Osteoblast (primary cell): ENCODE measurements at regions not wholly inside any gene's neighbourhood (a gene's known extent, or its start where the extent isn't known, plus 50 kb on each side); places are given as distances from the start of the nearest gene placed in this dataset.
"Not testable (repeated sequence)": the region's sequence is repeated elsewhere in the genome, so short reads cannot be mapped to it uniquely, and the experiment has no call there.

ENCODE experiments used
- DNase-seq: peaks from one replicate; pipeline ENCODE4 v3.0.0; 2011; ENCODE audit warnings: low spot score, mixed read lengths; ENCODE audit not compliant: insufficient read length; ENCODE audit errors: missing footprints
- H2AFZ ChIP-seq: 2 replicates; pipeline ENCODE4 v1.6.0; 2011; ENCODE audit warnings: mild to moderate bottlenecking, low read length
- H3K27ac ChIP-seq: 2 replicates; pipeline ENCODE4 v1.5.1; 2011; ENCODE audit warnings: mild to moderate bottlenecking, low read depth, low read length, moderate library complexity
- H3K27me3 ChIP-seq: 2 replicates; pipeline ENCODE4 v1.6.0; 2012; ENCODE audit warnings: mild to moderate bottlenecking, control low read depth, inconsistent platforms, low read length, moderate library complexity; ENCODE audit not compliant: insufficient read depth
- H3K36me3 ChIP-seq: 2 replicates; pipeline ENCODE4 v1.5.1; 2011; ENCODE audit warnings: mild to moderate bottlenecking, low read length, control low read depth, moderate library complexity; ENCODE audit not compliant: insufficient read depth
- H3K4me1 ChIP-seq: 2 replicates; pipeline ENCODE4 v1.5.1; 2011; ENCODE audit warnings: mild to moderate bottlenecking, low read length, control low read depth, moderate library complexity; ENCODE audit not compliant: insufficient read depth
- H3K4me2 ChIP-seq: 2 replicates; pipeline ENCODE4 v1.6.0; 2011; ENCODE audit warnings: mild to moderate bottlenecking, low read length; ENCODE audit not compliant: insufficient read depth
- H3K4me3 ChIP-seq: fragments of 200-600 bp; sonication (generic); 3 replicates; pipeline ENCODE4 v1.5.1; 2012; ENCODE audit warnings: mild to moderate bottlenecking, low read length, inconsistent platforms; ENCODE audit not compliant: insufficient read depth
- H3K79me2 ChIP-seq: 2 replicates; pipeline ENCODE4 v1.6.0; 2012; ENCODE audit warnings: mild to moderate bottlenecking, low read length, control low read depth, inconsistent platforms; ENCODE audit not compliant: insufficient read depth
- H3K9me3 ChIP-seq: 2 replicates; pipeline ENCODE4 v1.5.1; 2011; ENCODE audit warnings: low read depth, low read length, control low read depth
- H4K20me1 ChIP-seq: 2 replicates; pipeline ENCODE4 v1.6.0; 2012; ENCODE audit warnings: mild to moderate bottlenecking, low read length, control low read depth; ENCODE audit not compliant: insufficient read depth
- TF ChIP-seq, protein P1 (sequence below): IDR thresholded peaks from 2 replicates; pipeline ENCODE4 v1.5.1; 2011; ENCODE audit warnings: mild to moderate bottlenecking, low read depth, low read length, moderate library complexity; ENCODE audit errors: extremely low read depth

DNA sequence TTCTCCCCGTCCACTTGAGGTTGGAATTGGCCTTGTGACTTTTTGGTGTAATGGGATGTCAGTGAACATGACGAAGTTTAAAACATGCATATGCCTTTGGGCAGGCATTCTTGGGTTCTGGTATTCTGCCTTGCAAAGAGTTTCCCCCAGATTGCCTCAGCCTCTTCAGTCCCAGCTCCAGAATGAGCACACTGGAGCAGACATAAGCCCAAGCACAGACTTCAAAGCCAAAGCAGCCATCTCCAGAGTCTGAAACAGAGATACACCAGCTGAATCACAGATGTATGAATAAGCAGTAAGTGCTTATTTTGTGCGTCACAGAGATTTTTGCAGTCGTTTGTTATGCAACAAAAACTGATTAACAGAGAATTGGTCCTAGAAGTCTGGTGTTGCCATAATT, 546.0 kb downstream of the FRK start:
- no peak for DNase-seq
- no peak overlapping the region for H3K27ac ChIP-seq
- no peaks in the 10 kb centered on the region for H4K20me1 ChIP-seq
- H3K4me1 ChIP-seq, result no peaks in the 10 kb centered on the region
- no peaks in the 10 kb centered on the region for H3K79me2 ChIP-seq
- H3K9me3 ChIP-seq, result no peaks in the 10 kb centered on the region
- H3K27me3 ChIP-seq, result no peaks in the 10 kb centered on the region
- H3K4me3 ChIP-seq, result no peak overlapping the region
- no peaks in the 10 kb centered on the region for H3K36me3 ChIP-seq
- H3K4me2 ChIP-seq, result no peak overlapping the region
- no peak overlapping the region for H2AFZ ChIP-seq
- TF ChIP-seq, protein P1, sequence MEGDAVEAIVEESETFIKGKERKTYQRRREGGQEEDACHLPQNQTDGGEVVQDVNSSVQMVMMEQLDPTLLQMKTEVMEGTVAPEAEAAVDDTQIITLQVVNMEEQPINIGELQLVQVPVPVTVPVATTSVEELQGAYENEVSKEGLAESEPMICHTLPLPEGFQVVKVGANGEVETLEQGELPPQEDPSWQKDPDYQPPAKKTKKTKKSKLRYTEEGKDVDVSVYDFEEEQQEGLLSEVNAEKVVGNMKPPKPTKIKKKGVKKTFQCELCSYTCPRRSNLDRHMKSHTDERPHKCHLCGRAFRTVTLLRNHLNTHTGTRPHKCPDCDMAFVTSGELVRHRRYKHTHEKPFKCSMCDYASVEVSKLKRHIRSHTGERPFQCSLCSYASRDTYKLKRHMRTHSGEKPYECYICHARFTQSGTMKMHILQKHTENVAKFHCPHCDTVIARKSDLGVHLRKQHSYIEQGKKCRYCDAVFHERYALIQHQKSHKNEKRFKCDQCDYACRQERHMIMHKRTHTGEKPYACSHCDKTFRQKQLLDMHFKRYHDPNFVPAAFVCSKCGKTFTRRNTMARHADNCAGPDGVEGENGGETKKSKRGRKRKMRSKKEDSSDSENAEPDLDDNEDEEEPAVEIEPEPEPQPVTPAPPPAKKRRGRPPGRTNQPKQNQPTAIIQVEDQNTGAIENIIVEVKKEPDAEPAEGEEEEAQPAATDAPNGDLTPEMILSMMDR, result no peak

DNA sequence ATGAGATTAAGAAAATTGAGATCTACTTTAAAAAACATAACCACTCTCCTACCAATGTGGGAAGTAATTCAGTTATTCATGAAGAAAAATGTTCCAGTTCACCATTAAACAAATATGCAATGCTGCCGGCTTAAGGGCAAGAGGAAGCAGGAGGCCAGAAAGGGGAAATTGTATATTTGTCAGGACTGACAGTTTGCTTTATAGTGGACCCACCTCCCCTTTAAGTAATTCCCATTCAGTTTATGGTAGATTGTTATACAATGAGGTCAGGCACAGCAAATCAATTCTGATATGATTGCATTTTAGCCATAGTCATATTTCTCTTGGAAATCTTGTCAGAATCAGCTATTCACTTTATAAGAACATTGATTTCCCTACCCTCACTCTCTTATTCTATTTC, 547.8 kb downstream of the FRK start:
- no peaks in the 10 kb centered on the region for H3K4me1 ChIP-seq
- no peaks in the 10 kb centered on the region for H3K27me3 ChIP-seq
- no peak overlapping the region for H3K4me3 ChIP-seq
- H4K20me1 ChIP-seq, result no peaks in the 10 kb centered on the region
- no peak overlapping the region for H3K27ac ChIP-seq
- H3K4me2 ChIP-seq, result no peak overlapping the region
- no peak overlapping the region for H2AFZ ChIP-seq
- no peaks in the 10 kb centered on the region for H3K79me2 ChIP-seq
- H3K36me3 ChIP-seq, result no peaks in the 10 kb centered on the region
- H3K9me3 ChIP-seq, result no peaks in the 10 kb centered on the region
- no peak for DNase-seq
- TF ChIP-seq, protein P1, result no peak

DNA sequence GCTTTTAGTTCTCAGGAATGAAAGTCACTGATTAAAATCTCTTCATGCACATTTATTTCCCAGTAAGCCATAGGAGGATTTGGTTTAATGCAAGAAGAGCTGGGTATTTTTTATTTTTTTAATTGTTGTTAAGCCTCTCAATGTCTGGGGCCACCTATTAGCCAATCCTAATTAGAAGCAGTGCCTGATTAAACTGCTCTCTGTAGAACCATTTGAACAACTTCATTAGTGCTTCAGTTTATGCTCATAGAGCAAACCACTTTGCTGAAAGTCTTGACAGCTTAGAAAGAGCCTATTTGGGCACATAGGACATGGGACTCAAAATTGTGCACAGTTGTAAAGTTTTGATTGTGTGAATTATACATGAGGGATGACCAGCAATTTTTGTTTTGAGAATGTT, 548.9 kb downstream of the FRK start:
- no peaks in the 10 kb centered on the region for H3K9me3 ChIP-seq
- H3K4me3 ChIP-seq, result no peak overlapping the region
- no peak for DNase-seq
- H3K27me3 ChIP-seq, result no peaks in the 10 kb centered on the region
- no peaks in the 10 kb centered on the region for H3K4me1 ChIP-seq
- TF ChIP-seq, protein P1, result no peak
- H3K79me2 ChIP-seq, result no peaks in the 10 kb centered on the region
- H4K20me1 ChIP-seq, result no peaks in the 10 kb centered on the region
- H3K4me2 ChIP-seq, result no peak overlapping the region
- H2AFZ ChIP-seq, result no peak overlapping the region
- H3K27ac ChIP-seq, result no peak overlapping the region
- no peaks in the 10 kb centered on the region for H3K36me3 ChIP-seq

DNA sequence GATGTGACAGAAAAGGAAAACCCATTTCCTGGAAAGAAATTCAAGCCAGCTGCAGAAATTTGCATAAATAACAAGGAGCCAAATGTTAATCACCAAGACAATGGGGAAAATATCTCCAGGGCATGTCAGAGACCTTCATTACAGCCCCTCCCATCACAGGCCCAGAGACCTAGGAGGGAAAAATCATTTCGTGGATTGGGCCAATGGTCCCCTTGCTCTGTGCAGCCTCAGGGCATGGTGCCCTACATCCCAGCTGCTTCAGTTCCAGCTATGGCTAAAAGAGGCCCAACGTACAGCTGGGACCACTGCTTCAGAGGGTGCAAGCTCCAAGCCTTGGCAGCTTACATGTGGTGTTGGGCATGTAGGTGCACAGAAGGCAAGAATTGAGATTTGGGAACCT, 558.3 kb downstream of the FRK start:
- not testable (repeated sequence) for H3K27ac ChIP-seq, H2AFZ ChIP-seq, H4K20me1 ChIP-seq, H3K4me2 ChIP-seq, H3K4me3 ChIP-seq, H3K4me1 ChIP-seq, H3K27me3 ChIP-seq, DNase-seq, H3K79me2 ChIP-seq, H3K36me3 ChIP-seq, H3K9me3 ChIP-seq

DNA sequence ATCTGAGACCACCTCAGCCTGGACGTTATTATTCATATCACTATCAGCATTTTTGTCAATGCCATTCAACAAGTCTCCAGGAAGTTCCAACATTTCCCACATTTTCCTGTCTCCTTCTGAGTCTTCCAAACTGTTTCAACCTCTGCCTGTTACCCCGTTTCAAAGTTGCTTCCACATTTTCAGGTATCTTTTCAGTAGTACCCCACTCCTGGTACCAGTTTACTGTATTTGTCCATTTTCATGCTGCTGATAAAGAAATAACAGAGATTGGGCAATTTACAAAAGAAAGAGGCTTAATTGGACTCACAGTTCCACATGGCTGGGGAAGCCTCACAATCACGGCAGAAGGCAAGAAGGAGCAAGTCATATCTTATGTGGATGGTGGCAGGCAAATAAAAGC, 565.5 kb downstream of the FRK start:
- no peaks in the 10 kb centered on the region for H3K9me3 ChIP-seq
- H3K36me3 ChIP-seq, result no peaks in the 10 kb centered on the region
- DNase-seq, result no peak
- no peaks in the 10 kb centered on the region for H3K79me2 ChIP-seq
- H3K4me3 ChIP-seq, result no peak overlapping the region
- no peak overlapping the region for H2AFZ ChIP-seq
- no peaks in the 10 kb centered on the region for H3K4me1 ChIP-seq
- H4K20me1 ChIP-seq, result no peaks in the 10 kb centered on the region
- no peaks in the 10 kb centered on the region for H3K27me3 ChIP-seq
- H3K4me2 ChIP-seq, result no peak overlapping the region
- TF ChIP-seq, protein P1, result no peak
- H3K27ac ChIP-seq, result no peak overlapping the region
